SK-N-SH (cell line): ENCODE measurements at regions not wholly inside any gene's neighbourhood (a gene's known extent, or its start where the extent isn't known, plus 50 kb on each side); places are given as distances from the start of the nearest gene placed in this dataset.

Source experiments
- CTCF ChIA-PET: fragments of 300-600, 350-600 bp; formaldehyde crosslinking; extraction: SDS; loops from one replicate; lab custom pipeline; 2021; lab: Yijun Ruan, JAX
- POLR2A ChIA-PET: fragments of 350-600 bp; sonication (Branson Sonifier 250); formaldehyde crosslinking; extraction: SDS; loops from one replicate; lab custom pipeline; 2020; ENCODE audit warnings: antibody characterized with exemption, inconsistent platforms; lab: Yijun Ruan, JAX
- DNase-seq: peaks from one replicate; pipeline ENCODE4 v3.0.0; 2012
- H2AFZ ChIP-seq: fragments of 200-600 bp; sonication (generic); 2 replicates; pipeline ENCODE4 v1.8.1; 2016; ENCODE audit warnings: antibody characterized with exemption, mild to moderate bottlenecking, low read depth
- H3F3A ChIP-seq: fragments of 200-600 bp; sonication (generic); replicated peaks from 2 replicates; pipeline ENCODE3; 2016; ENCODE audit warnings: antibody characterized with exemption, mild to moderate bottlenecking; ENCODE audit not compliant: insufficient read depth
- H3K27ac ChIP-seq, 2 experiments: fragments of 200-500 bp in 1 of 2; fragments of 200-600 bp in 1 of 2; sonication (Bioruptor generic) in 1 of 2; sonication (generic), shearing (Covaris generic) in 1 of 2; 2 replicates each; pipeline versions ENCODE4 v1.5.1 to v1.6.1; 2014 to 2016; ENCODE audit warnings: low read depth in 2 of 2, inconsistent platforms in 1 of 2, low read length in 1 of 2, mild to moderate bottlenecking in 1 of 2, mixed read lengths in 1 of 2
- H3K27me3 ChIP-seq: fragments of 200-600 bp; sonication (generic), shearing (Covaris generic); 2 replicates; pipeline ENCODE4 v1.6.1; 2016; ENCODE audit warnings: mixed run types; ENCODE audit not compliant: insufficient read depth
- H3K36me3 ChIP-seq, 2 experiments: fragments of 200-500 bp in 1 of 2; fragments of 200-600 bp in 1 of 2; sonication (Bioruptor generic) in 1 of 2; sonication (generic) in 1 of 2; replicated peaks in 1 of 2; 2 replicates each; pipeline versions ENCODE3 to v1.5.1; 2014 to 2016; ENCODE audit warnings: low read length in 1 of 2, mild to moderate bottlenecking in 1 of 2; ENCODE audit not compliant: insufficient read depth in 2 of 2, control insufficient read depth in 1 of 2
- H3K4me1 ChIP-seq, 2 experiments: fragments of 200-500 bp in 1 of 2; fragments of 200-600 bp in 1 of 2; sonication (Bioruptor generic) in 1 of 2; sonication (generic), shearing (Covaris generic) in 1 of 2; 2 replicates each; pipeline versions ENCODE4 v1.5.1 to v1.6.1; 2014 to 2016; ENCODE audit warnings: low read depth in 1 of 2, low read length in 1 of 2, mixed run types in 1 of 2; ENCODE audit not compliant: insufficient read depth in 2 of 2, control insufficient read depth in 1 of 2
- H3K4me2 ChIP-seq: fragments of 200-600 bp; sonication (generic), shearing (Covaris generic); 2 replicates; pipeline ENCODE4 v1.6.1; 2017; ENCODE audit warnings: mixed run types
- H3K4me3 ChIP-seq, 2 experiments: fragments of 200-500 bp in 1 of 2; fragments of 200-600 bp in 1 of 2; sonication (Bioruptor generic) in 1 of 2; sonication (generic), shearing (Covaris generic) in 1 of 2; 2 replicates each; pipeline versions ENCODE4 v1.5.1 to v1.8.1; 2014 to 2016; ENCODE audit warnings: low read depth in 2 of 2, inconsistent platforms in 1 of 2, low read length in 1 of 2, mild to moderate bottlenecking in 1 of 2, mixed read lengths in 1 of 2, moderate library complexity in 1 of 2
- H3K79me2 ChIP-seq: fragments of 200-600 bp; sonication (generic); 2 replicates; pipeline ENCODE4 v1.8.1; 2017; ENCODE audit warnings: mild to moderate bottlenecking; ENCODE audit not compliant: insufficient read depth
- H3K9ac ChIP-seq: fragments of 200-600 bp; sonication (generic); 2 replicates; pipeline ENCODE4 v1.6.1; 2017; ENCODE audit warnings: mixed run types
- H3K9me2 ChIP-seq: fragments of 200-600 bp; sonication (generic); 2 replicates; pipeline ENCODE4 v1.6.1; 2017; ENCODE audit warnings: mixed run types
- H3K9me3 ChIP-seq: fragments of 200-600 bp; sonication (generic); 2 replicates; pipeline ENCODE4 v1.6.1; 2017; ENCODE audit warnings: mixed run types, mild to moderate bottlenecking, moderate library complexity
- H4K20me1 ChIP-seq: fragments of 200-600 bp; sonication (generic); 2 replicates; pipeline ENCODE4 v1.6.1; 2017; ENCODE audit warnings: mild to moderate bottlenecking, mixed run types; ENCODE audit not compliant: insufficient read depth
- CHD2 ChIP-seq: fragments of 150-350 bp; IDR thresholded peaks from 2 replicates; pipeline ENCODE4 v1.6.1; 2018; ENCODE audit warnings: low read length; ENCODE audit not compliant: partially characterized antibody
- CTCF ChIP-seq: fragments of 200-600 bp; sonication (generic); IDR thresholded peaks from 2 replicates; pipeline ENCODE4 v1.6.1; 2017; ENCODE audit warnings: antibody characterized with exemption, mild to moderate bottlenecking, moderate library complexity
- ELF1 ChIP-seq: IDR thresholded peaks from 2 replicates; pipeline ENCODE4 v1.4.0; 2012
- FOXJ3 ChIP-seq: sonication (generic); formaldehyde crosslinking; IDR thresholded peaks from 2 replicates; pipeline ENCODE4 v1.5.1; 2020; ENCODE audit warnings: mild to moderate bottlenecking, missing genetic modification reagents
- FOXM1 ChIP-seq: IDR thresholded peaks from 2 replicates; pipeline ENCODE4 v1.4.0; 2012; ENCODE audit warnings: low read depth, mild to moderate bottlenecking
- MEF2A ChIP-seq: IDR thresholded peaks from 2 replicates; pipeline ENCODE4 v1.4.0; 2012; ENCODE audit warnings: low read depth, borderline replicate concordance
- MXI1 ChIP-seq: IDR thresholded peaks from 2 replicates; pipeline ENCODE4 v1.6.1; 2012; ENCODE audit warnings: mild to moderate bottlenecking, low read depth, low read length, improper control_type of control experiment
- NFIC ChIP-seq: IDR thresholded peaks from 2 replicates; pipeline ENCODE4 v1.4.0; 2012; ENCODE audit warnings: borderline replicate concordance
- NRF1 ChIP-seq: IDR thresholded peaks from 2 replicates; pipeline ENCODE4 v1.6.1; 2012; ENCODE audit warnings: low read depth, mild to moderate bottlenecking, low read length
- POLR2AphosphoS5 ChIP-seq: IDR thresholded peaks from 2 replicates; pipeline ENCODE4 v1.6.1; 2012; ENCODE audit warnings: low read depth, low read length
- RAD21 ChIP-seq: IDR thresholded peaks from 2 replicates; pipeline ENCODE4 v1.6.1; 2012; ENCODE audit warnings: mild to moderate bottlenecking, low read length
- RXRA ChIP-seq: IDR thresholded peaks from 2 replicates; pipeline ENCODE4 v1.4.0; 2012; ENCODE audit warnings: low read depth, mild to moderate bottlenecking, borderline replicate concordance
- TCF12 ChIP-seq: IDR thresholded peaks from 2 replicates; pipeline ENCODE4 v1.4.0; 2012
- TEAD4 ChIP-seq: IDR thresholded peaks from 2 replicates; pipeline ENCODE4 v1.4.0; 2012; ENCODE audit warnings: mild to moderate bottlenecking, borderline replicate concordance; ENCODE audit not compliant: insufficient read depth
- YY1 ChIP-seq: IDR thresholded peaks from 2 replicates; pipeline ENCODE4 v1.4.0; 2012; ENCODE audit warnings: low read depth, mild to moderate bottlenecking
- WGBS: methylation state at CpG from one replicate; pipeline ENCODE4 v1.1.6; 2017; ENCODE audit warnings: low lambda C conversion rate; 5-methylcytosine and 5-hydroxymethylcytosine counted together
- TF ChIP-seq, protein P1 (sequence below): fragments of 150-350 bp; IDR thresholded peaks from 2 replicates; pipeline ENCODE4 v1.6.1; 2016; ENCODE audit warnings: mild to moderate bottlenecking, low read depth, low read length
- TF ChIP-seq, protein P2 (sequence below): IDR thresholded peaks from 2 replicates; pipeline ENCODE4; 2012
- TF ChIP-seq, protein P3 (sequence below): fragments of 150-350 bp; IDR thresholded peaks from 2 replicates; pipeline ENCODE4 v1.6.1; 2017; ENCODE audit warnings: antibody characterized with exemption, low read length, low read depth, borderline replicate concordance
- TF ChIP-seq, protein P4 (sequence below): IDR thresholded peaks from 2 replicates; pipeline ENCODE4 v1.4.0; 2012; ENCODE audit warnings: low read depth, borderline replicate concordance
- TF ChIP-seq, protein P5 (sequence below): IDR thresholded peaks from 2 replicates; pipeline ENCODE4 v1.4.0; 2012; ENCODE audit warnings: low read depth

DNA sequence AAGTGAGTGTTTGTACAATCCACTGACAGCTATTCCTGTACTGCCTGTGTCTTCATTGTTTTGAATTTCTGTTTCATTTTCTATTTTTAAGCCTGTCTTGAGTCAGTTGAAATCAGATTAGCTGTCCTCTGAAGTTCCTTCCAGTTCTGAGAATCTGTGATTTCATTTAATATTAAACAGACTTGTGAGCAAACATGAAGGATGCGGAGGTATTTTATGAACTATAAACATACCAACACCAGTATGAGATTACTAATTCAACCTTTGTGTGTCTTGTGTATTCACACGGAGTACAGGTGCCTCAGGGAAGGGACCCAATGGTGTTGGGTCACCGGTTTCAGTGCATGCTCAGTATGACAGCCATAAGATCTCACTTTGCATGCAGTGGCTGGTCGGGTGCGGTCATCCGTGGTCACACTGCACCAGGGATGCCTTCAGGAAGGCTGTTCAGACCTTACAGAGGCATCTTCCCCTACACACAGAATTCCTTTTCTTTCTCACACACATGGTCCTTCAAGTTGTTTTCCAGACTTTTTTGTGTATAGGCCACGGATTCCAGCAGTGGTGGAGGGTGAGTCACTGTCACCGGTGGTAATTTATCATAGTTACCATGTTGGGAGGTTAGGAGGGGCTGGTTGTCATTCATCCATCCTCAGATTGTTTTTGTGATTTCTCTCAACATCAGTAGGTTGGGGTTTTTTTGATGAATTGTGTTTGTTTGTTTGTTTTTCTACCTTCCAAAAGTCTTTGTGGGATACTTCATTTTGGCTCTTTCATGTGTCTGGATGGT is 103.0 kb upstream of the SFSWAP start:
- H3K9me3 ChIP-seq = no peaks in the 10 kb centered on the region
- no peaks in the 10 kb centered on the region for H3K9me2 ChIP-seq
- H3K27ac ChIP-seq = no peak overlapping the region
- H3K79me2 ChIP-seq = no peaks in the 10 kb centered on the region
- no peak overlapping the region for H3K4me2 ChIP-seq
- H3K9ac ChIP-seq = no peak overlapping the region
- H3K36me3 ChIP-seq = no peaks in the 10 kb centered on the region
- H3K27me3 ChIP-seq = no peaks in the 10 kb centered on the region
- no peak for DNase-seq
- no peak overlapping the region for H2AFZ ChIP-seq
- no peaks in the 10 kb centered on the region for H3F3A ChIP-seq
- H3K4me1 ChIP-seq = peaks cover 0 to 13% of the 10 kb centered on the region in 2 experiments; a peak in 1 of 4 replicates
- ChIA-PET CTCF (interaction anchor here (0.7 to 0.8 kb wide), 2 partner anchors 94 to 380 kb away, joined by 3 to 4 read pairs; no protein-coding TSS in a partner anchor), POLR2A (no interaction called here)
- 52% methylated on average over 8 of the region's 8 CpGs for WGBS
- H3K4me3 ChIP-seq = no peak overlapping the region
- no peaks in the 10 kb centered on the region for H4K20me1 ChIP-seq
- TF ChIP-seq ELF1 = no peak
- TF ChIP-seq MXI1 = no peak
- TF ChIP-seq TEAD4 = no peak
- TF ChIP-seq CHD2 = no peak
- TF ChIP-seq MEF2A = no peak
- TF ChIP-seq, protein P1, sequence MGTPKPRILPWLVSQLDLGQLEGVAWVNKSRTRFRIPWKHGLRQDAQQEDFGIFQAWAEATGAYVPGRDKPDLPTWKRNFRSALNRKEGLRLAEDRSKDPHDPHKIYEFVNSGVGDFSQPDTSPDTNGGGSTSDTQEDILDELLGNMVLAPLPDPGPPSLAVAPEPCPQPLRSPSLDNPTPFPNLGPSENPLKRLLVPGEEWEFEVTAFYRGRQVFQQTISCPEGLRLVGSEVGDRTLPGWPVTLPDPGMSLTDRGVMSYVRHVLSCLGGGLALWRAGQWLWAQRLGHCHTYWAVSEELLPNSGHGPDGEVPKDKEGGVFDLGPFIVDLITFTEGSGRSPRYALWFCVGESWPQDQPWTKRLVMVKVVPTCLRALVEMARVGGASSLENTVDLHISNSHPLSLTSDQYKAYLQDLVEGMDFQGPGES = no peak
- TF ChIP-seq, protein P2, sequence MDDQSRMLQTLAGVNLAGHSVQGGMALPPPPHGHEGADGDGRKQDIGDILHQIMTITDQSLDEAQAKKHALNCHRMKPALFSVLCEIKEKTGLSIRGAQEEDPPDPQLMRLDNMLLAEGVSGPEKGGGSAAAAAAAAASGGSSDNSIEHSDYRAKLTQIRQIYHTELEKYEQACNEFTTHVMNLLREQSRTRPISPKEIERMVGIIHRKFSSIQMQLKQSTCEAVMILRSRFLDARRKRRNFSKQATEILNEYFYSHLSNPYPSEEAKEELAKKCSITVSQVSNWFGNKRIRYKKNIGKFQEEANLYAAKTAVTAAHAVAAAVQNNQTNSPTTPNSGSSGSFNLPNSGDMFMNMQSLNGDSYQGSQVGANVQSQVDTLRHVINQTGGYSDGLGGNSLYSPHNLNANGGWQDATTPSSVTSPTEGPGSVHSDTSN = no peak
- no peak for TF ChIP-seq RXRA
- TF ChIP-seq, protein P3, sequence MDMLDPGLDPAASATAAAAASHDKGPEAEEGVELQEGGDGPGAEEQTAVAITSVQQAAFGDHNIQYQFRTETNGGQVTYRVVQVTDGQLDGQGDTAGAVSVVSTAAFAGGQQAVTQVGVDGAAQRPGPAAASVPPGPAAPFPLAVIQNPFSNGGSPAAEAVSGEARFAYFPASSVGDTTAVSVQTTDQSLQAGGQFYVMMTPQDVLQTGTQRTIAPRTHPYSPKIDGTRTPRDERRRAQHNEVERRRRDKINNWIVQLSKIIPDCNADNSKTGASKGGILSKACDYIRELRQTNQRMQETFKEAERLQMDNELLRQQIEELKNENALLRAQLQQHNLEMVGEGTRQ = no peak
- TF ChIP-seq FOXJ3 (CRISPR knock-in tag) = no peak
- no peak for TF ChIP-seq TCF12
- TF ChIP-seq, protein P4, sequence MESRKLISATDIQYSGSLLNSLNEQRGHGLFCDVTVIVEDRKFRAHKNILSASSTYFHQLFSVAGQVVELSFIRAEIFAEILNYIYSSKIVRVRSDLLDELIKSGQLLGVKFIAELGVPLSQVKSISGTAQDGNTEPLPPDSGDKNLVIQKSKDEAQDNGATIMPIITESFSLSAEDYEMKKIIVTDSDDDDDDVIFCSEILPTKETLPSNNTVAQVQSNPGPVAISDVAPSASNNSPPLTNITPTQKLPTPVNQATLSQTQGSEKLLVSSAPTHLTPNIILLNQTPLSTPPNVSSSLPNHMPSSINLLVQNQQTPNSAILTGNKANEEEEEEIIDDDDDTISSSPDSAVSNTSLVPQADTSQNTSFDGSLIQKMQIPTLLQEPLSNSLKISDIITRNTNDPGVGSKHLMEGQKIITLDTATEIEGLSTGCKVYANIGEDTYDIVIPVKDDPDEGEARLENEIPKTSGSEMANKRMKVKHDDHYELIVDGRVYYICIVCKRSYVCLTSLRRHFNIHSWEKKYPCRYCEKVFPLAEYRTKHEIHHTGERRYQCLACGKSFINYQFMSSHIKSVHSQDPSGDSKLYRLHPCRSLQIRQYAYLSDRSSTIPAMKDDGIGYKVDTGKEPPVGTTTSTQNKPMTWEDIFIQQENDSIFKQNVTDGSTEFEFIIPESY = no peak
- TF ChIP-seq YY1 = no peak
- no peak for TF ChIP-seq NFIC
- no peak for TF ChIP-seq CTCF
- no peak for TF ChIP-seq FOXM1
- TF ChIP-seq NRF1 = no peak
- TF ChIP-seq POLR2AphosphoS5 = no peak
- TF ChIP-seq, protein P5, sequence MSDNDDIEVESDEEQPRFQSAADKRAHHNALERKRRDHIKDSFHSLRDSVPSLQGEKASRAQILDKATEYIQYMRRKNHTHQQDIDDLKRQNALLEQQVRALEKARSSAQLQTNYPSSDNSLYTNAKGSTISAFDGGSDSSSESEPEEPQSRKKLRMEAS = no peak
- TF ChIP-seq RAD21 = no peak
